ENCODE measurements at regions not wholly inside any gene's neighbourhood (a gene's known extent, or its start where the extent isn't known, plus 50 kb on each side); places are given as distances from the start of the nearest gene placed in this dataset.
"Not testable (repeated sequence)": the region's sequence is repeated elsewhere in the genome, so short reads cannot be mapped to it uniquely, and the experiment has no call there.

GRCh38 chr2:234861841-234862735, 89.7 kb upstream of the SH3BP4 start:
- no peak for DNase-seq

- DNase-seq: not testable (repeated sequence)
Observed at GRCh38 chr2:234859330-234859872, 92.4 kb upstream of the SH3BP4 start.

GRCh38 chr2:234858790-234859329, 93.0 kb upstream of the SH3BP4 start:
- DNase-seq: no peak

GRCh38 chr2:234858145-234858544, 93.7 kb upstream of the SH3BP4 start:
- DNase-seq: no peak

GRCh38 chr2:234853729-234854128, 98.1 kb upstream of the SH3BP4 start:
- no peak for DNase-seq

- DNase-seq: no peak
Observed at GRCh38 chr2:234852941-234853340, 98.9 kb upstream of the SH3BP4 start.

GRCh38 chr2:234852035-234852434, 99.8 kb upstream of the SH3BP4 start:
- no peak for DNase-seq

GRCh38 chr2:234851451-234851850, 100.4 kb upstream of the SH3BP4 start:
- no peak for DNase-seq

- no peak for DNase-seq
Observed at GRCh38 chr2:234850818-234851217, 101.0 kb upstream of the SH3BP4 start.

GRCh38 chr2:234849678-234850077, 102.1 kb upstream of the SH3BP4 start:
- DNase-seq: no peak

GRCh38 chr2:234848578-234848977, 103.2 kb upstream of the SH3BP4 start:
- no peak for DNase-seq

GRCh38 chr2:234847639-234848038, 104.2 kb upstream of the SH3BP4 start:
- DNase-seq: no peak

GRCh38 chr2:234847364-234847635, 104.5 kb upstream of the SH3BP4 start:
- no peak for DNase-seq

GRCh38 chr2:234846599-234847363, 105.0 kb upstream of the SH3BP4 start:
- DNase-seq: no peak

- no peak for DNase-seq
Observed at GRCh38 chr2:234845602-234846590, 105.9 kb upstream of the SH3BP4 start.

GRCh38 chr2:234843411-234843810, 108.4 kb upstream of the SH3BP4 start:
- DNase-seq: no peak

GRCh38 chr2:234842753-234843152, 109.1 kb upstream of the SH3BP4 start:
- DNase-seq: no peak

GRCh38 chr2:234841321-234842015, 110.3 kb upstream of the SH3BP4 start:
- no peak for DNase-seq

GRCh38 chr2:234840336-234840735, 111.5 kb upstream of the SH3BP4 start:
- DNase-seq: peak; percentile 13

- DNase-seq: peak; percentile 54
Observed at GRCh38 chr2:234839285-234839684, 112.5 kb upstream of the SH3BP4 start.

GRCh38 chr2:234836271-234836670, 115.5 kb upstream of the SH3BP4 start:
- no peak for DNase-seq

GRCh38 chr2:234835738-234836137, 116.1 kb upstream of the SH3BP4 start:
- no peak for DNase-seq
